ENCODE measurements at regions not wholly inside any gene's neighbourhood (a gene's known extent, or its start where the extent isn't known, plus 50 kb on each side); places are given as distances from the start of the nearest gene placed in this dataset.

DNA sequence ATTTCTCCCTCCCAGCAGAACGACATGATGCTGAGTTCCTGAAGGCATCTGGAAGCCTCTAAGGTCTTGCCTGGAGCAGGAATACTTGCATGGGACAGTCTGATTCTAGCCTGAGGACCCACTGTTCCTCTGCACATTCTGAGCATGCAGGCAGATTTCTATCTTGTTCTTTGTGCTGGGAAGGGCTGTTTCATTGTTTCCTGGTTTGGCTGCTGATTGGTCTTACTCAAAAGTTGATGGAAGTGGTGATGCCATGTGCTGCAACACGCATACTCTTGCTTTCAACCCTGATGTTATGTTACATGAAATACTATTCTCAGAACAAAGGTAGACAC is 307.0 kb downstream of the GATA3 start:
- TF ChIP-seq, protein P1, sequence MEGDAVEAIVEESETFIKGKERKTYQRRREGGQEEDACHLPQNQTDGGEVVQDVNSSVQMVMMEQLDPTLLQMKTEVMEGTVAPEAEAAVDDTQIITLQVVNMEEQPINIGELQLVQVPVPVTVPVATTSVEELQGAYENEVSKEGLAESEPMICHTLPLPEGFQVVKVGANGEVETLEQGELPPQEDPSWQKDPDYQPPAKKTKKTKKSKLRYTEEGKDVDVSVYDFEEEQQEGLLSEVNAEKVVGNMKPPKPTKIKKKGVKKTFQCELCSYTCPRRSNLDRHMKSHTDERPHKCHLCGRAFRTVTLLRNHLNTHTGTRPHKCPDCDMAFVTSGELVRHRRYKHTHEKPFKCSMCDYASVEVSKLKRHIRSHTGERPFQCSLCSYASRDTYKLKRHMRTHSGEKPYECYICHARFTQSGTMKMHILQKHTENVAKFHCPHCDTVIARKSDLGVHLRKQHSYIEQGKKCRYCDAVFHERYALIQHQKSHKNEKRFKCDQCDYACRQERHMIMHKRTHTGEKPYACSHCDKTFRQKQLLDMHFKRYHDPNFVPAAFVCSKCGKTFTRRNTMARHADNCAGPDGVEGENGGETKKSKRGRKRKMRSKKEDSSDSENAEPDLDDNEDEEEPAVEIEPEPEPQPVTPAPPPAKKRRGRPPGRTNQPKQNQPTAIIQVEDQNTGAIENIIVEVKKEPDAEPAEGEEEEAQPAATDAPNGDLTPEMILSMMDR (IDR thresholded peaks at IDR 0.05 in 2 of 3, conservative IDR thresholded peaks at IDR 0.05 in 1 of 3; ENCODE audit: borderline replicate concordance in 1 of 3, insufficient read depth in 1 of 3, low read depth in 2 of 3, low read length in 2 of 3), result no peak
- TF ChIP-seq ELF1 (IDR thresholded peaks at IDR 0.05; ENCODE audit: borderline replicate concordance, low read depth), result no peak
- TF ChIP-seq CEBPB (IDR thresholded peaks at IDR 0.05; ENCODE audit: low read depth), result no peak
- no peak for TF ChIP-seq EZH2 (IDR thresholded peaks at IDR 0.05)
- no peak for TF ChIP-seq SRF (IDR thresholded peaks at IDR 0.05; ENCODE audit: low read depth)
- TF ChIP-seq POLR2AphosphoS5 (IDR thresholded peaks at IDR 0.05; ENCODE audit: low read depth, low read length), result no peak

All from HCT116 (cell line).